Germinal center (tissue), 1 donor: ENCODE measurements at regions not wholly inside any gene's neighbourhood (a gene's known extent, or its start where the extent isn't known, plus 50 kb on each side); places are given as distances from the start of the nearest gene placed in this dataset.

Experiments
- DNase-seq: peaks from one replicate; pipeline ENCODE4 v3.0.0; 2012; ENCODE audit warnings: mixed read lengths, low spot score

DNA sequence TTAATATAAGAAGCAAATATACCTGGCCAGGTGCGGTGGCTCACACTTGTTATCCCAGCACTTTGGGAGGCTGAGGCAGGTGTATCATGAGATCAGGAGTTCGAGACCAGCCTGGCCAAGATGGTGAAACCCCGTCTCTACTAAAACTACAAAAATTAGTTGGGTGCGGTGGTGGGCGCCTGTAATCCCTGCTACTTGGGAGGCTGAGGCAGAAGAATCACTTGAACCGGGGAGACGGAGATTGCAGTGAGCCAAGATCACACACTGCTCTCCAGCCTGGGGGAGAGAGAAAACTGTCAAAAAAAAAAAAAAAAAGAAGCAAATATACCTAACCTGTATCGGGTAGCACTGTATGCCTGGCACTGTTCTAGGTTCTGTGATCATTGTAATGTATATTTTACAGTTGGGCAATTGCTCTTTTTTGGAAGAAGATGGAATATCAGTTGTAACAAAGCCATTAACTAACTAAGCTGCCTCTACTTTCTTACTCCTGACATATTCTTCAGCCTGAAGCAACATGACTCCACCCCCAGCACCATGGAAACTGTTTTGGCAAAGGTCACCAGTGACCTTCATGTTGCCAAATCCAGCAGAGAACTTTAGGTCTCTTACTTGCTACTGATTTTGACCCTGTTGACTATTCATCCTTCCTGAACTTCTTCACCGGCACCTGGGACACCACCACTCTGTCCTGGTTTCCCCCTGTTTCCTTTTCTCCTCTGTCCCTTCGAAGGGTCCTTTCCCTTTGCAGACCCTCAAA is 203.8 kb downstream of the RPLP1 start:
- no peak for DNase-seq

DNA sequence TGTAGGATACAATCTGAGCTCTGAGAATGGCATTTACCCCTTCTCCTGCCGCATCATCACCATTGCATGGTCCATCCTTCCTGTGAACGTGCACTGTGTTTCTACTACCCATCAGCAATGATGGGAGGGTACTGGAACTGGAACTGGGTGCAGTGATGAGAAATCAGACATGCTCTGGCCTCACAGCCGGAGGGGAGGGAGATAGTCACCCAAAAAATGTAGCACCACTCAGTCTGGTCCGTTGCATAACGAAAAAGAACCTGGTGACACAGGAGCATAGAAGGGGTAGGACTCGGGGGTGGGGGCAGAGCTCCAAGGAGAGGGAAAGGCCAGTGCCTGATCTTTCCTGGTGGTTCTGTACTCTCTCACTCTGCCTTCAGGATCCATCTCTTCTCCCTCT is 205.0 kb downstream of the RPLP1 start:
- DNase-seq = no peak

DNA sequence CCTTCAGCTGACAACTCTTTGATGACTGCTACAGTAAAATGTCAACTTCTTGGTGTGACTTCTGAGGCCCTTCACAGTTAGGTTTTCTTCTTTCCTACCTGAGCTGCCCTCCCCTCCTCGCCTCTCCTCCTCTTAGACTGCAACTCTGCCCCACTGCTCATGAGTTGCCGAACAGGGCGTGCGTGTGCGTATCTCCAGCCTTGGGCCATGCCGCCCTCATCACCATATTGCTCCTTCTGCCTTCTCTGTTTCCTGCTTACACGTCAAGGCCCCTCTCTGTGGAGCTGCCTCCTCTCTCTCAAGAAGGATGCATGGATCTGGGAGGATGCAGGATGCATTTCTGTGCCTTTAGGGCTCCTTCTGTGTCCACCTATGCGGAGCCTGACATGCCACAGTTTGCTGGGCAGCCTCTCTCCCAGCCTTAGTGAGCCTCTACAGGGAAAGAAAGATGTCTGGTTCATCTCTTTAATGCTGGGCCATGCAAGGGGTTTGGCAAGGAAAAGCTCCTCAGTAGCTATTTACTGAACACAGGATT is 205.9 kb downstream of the RPLP1 start:
- DNase-seq = no peak

DNA sequence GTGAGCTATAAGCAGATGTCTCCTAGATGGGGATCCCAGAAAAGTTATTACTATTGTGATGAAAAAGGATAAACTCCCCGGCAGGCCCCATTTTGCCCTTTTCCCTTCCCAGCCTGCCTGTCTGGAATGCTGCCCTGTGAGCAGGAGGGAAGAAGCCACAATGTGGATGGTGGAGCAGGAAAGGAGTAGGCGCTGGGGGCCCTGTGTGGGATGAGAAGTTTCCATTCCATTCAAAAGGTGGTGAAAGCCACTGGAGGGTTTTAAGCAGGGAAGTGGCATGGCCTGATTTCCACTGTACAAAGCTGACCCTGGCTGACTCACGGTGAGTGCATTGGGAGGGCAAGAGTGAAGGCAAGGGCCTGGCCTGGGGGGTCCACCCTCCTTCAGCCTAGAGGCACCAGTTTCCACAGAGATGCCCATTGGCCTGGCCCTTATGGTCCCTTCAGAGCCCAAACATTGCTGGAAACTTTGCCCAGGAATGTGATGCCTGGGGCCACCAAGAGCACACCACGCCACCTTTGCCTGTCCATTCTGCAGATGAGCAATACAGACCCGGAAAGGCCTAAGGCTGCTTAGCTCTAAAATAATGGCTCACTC is 206.9 kb downstream of the RPLP1 start:
- no peak for DNase-seq

DNA sequence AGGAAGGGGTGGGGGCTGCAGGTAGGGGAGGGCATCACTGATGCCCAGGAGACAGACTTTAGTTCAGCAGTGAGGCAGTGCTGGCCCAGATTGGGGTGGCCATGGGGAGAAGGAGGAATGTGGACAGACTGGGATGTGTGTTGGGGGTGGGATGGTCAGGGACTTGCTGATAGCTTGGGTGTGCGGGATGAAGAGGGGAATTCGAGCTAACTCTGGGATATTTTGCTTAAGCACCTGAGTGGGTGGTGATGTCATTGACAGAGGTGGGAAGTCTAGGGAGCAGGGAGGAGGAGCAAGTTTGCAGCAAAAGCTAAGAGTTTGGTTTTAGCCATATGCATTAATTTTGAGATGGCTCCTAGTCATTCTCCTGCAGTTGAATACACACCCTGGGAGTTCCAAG is 207.5 kb downstream of the RPLP1 start:
- no peak for DNase-seq

DNA sequence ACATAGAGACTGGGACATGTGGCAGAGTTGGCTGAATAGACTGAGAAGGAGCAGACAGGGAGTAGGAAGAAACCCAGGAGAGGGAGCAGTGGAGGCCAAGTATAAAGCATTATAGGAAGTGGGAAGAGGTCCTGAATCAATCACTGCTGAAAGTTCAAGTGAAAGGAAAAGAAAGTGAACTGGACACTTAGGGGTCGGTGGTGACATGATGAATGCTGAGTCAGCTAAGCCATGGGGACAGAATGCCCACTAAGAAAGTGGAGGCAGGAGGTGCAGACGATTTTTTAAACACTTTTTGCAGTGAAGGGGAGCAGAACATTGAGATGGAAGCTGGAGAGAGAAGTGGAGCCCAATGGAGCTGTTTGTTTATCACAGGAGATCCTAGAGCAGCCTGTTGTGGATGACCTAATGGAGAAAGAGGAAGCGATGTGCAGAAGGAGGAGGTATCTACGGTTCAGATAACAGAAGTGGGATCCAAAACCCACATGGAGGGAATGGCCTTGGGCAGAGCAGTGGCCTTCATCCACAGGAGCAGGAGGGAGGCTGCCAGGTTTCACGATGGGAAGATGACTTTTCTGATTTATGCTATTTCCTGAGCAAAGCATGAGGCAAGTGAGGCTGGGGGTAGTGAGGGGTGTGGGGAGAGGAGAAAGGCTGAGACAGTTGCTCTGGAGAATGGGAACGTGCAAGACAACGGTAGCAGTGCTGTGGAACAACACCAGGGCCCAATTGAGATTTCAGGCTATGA is 208.2 kb downstream of the RPLP1 start:
- no peak for DNase-seq

DNA sequence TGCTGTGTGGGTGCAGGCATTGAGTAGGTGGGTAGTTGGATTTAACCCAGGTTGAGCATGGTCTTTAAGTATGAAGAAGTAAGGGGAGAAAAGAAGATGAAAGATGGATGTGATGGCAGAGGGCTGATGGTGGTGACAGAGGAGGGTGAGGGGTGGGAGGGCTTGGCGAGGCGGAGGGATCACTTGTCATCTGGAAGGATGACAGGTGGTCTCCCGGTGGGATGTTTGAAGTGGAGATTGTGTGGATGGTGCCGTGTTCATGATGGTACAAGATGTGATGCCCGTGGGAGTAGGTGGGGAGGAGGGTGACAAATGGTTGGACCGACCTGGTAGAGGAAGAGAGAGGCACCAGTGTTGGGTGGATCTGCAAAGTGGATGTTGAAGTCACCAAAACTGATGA is 208.8 kb downstream of the RPLP1 start:
- DNase-seq = no peak

DNA sequence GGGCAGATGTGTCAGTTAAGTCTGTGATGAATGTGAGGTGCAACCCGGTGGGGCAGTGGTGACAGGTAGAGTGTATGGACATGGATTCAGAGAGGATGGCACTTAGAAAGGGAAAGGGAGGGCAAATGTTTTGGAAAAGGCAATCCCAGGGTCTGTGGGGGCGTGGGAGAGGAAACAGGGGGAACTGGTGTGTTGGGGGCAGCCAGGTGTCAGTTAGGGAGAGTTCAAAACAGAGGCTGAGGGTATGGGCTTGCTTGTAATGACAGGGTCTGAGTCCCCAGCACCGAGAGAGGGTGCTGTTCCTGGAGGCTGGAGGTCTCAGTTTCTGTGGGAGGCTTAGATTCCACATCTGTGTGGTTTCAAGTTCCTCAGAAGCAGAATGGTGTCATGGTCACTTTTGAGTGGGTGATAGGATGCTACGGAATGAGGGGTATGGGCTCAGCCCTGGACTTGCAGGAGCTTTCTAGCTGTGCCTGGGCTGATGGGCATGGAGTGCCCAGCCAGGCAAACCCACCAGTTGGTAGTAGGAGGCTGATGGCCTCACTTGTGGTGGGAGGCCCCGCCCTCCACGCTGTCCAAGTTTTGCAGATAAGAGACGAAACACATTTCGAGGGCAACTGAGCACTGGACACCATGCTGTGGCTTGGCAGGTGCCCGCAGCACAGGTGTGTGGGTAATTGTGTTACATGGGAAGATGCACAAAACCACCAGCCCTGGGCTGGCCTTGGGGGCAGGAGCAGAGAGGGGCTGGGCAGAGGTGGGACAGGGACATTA is 209.4 kb downstream of the RPLP1 start:
- DNase-seq = no peak

DNA sequence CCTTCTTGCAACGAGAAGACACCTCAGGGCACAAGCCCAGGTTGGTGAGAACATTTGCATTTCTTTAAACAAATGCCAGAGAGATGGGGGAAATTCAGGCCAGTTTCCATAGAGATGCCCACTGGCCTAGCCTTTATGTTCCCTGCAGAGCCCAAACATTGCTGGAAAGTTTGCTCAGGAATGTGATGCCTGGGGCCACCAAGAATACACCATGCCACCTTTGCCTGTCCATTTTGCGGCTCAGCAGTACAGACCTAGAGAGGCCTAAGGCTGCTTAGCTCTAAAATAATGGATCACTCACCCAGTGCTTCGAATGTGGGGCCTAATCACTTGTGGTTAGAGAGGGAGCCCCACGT is 210.0 kb downstream of the RPLP1 start:
- DNase-seq = no peak

DNA sequence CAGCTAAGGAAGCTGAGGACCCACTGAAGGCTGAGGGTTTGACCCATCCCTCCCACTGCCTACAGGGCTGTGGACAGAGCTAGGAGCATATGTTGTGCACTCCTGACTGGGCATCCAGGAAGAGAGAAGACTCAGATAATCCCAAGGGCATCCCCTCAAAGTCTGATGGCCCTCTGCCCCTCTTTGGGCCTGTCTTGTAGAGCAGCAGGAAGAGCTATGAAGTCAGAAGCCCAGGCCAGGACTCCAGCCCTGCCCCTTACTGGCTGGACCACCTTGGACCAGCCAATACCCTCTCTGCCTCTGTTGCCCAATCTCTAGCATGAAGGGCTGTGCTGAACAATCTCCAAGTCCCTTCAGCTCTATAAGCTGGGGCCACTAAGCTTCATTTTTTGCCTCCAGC is 210.8 kb downstream of the RPLP1 start:
- DNase-seq = no peak

DNA sequence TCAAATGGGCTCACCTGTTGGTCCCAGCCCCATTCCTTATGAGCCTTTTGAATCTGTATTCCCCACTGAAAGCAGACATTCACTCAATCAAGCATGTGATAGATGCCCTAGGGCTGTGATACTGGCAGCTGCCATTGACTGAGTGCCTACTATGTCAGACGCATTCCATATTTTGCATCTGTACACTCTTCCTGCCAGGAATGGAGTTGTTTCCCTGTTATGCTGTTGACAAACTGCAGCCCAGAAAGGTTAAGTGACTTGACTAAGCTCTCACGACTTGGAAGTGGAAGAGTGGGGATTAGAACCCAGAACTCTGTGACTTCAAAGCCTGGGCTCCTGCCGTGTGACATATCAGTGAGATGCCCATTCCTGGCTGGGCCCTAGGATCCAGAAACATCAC is 211.4 kb downstream of the RPLP1 start:
- DNase-seq = no peak

DNA sequence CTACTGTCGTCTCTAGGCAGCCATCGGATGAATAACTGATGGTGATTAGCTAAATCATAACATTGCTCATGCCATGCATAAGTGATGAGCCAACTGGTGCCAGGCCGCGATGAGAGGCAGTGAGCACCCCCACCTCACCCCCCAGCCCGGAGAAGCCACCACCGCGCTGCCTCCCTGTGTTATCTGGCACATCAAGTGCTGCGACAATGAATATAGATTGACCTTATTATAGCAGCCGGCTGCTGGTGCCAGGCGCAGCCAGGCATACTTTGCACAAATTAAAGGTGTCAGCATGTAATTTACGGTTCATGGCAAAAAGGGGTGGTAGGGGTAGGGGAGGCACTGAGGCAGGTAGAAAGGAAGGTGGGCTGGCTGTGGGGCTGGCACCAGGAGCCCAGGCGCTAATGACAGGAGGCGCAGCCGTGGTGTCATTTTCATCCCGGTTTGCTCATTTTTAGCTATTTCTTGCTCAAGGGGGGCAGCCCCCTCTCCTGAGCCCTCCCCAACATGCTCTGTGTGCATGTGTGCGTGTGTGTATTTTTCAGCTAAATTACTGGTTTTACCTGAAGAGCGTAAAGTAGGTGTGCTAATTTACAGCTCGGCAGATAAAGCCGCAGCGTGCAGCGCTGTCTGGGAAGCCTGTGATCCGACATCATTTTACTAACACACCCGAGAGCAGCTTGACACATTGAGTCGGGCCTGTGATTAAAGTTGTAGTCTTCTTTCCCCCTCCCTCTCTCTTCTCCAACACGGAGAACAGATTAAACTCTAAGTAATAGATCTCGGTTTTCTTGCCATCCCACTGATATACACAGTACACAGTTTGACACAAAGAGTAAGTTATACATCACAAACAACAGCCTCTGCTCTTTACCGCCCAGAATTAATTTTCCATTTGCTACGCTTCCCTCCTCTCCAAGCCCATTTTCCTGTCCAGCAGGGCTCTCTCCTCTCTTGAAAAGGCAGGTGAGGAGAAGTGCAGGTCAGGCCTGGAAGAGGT is 212.3 kb downstream of the RPLP1 start:
- no peak for DNase-seq

DNA sequence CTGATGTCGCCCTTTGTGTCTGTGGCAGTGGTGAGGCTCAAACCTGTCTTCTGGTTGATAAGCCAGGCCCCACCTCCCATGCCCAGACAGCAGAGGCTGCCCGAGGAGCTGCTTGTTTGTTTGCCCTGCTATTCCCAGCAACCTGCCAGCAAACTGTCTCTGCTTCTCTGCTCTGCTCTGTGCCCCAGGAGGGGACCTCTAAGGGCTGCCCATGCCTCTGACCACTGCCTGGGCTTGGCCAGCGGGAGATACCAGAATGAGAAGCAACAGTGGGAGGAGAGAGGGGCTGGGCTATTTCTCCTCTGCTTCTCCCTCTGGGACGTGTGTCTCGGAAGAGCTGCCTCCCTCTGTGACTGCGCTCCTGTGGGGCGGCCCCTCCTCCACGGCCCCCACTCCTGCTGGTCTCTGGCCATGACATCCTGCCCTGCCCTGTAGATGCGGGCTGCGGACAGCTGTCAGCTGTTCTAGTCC is 213.1 kb downstream of the RPLP1 start:
- no peak for DNase-seq

DNA sequence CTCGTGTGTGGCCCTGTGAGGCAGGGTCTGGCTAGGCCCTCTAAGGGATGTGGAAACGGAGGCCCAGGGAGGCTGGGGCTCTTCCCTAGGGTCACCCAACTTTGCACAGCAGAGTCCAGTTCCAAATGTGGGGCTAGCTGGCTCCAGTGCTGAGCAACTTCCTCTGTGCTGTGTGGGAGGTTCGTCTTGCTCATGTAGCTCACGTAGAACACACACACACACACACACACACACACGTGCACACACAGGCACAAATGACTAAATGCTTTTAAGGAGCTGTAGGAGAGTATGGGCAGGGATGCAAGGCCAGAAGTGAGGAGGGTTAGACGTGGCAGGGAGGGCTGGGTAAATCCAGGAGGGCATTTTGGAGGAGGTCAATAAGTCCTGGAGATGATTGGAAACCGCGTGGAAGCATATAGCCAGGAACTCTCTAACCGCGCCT is 213.8 kb downstream of the RPLP1 start:
- DNase-seq = no peak

DNA sequence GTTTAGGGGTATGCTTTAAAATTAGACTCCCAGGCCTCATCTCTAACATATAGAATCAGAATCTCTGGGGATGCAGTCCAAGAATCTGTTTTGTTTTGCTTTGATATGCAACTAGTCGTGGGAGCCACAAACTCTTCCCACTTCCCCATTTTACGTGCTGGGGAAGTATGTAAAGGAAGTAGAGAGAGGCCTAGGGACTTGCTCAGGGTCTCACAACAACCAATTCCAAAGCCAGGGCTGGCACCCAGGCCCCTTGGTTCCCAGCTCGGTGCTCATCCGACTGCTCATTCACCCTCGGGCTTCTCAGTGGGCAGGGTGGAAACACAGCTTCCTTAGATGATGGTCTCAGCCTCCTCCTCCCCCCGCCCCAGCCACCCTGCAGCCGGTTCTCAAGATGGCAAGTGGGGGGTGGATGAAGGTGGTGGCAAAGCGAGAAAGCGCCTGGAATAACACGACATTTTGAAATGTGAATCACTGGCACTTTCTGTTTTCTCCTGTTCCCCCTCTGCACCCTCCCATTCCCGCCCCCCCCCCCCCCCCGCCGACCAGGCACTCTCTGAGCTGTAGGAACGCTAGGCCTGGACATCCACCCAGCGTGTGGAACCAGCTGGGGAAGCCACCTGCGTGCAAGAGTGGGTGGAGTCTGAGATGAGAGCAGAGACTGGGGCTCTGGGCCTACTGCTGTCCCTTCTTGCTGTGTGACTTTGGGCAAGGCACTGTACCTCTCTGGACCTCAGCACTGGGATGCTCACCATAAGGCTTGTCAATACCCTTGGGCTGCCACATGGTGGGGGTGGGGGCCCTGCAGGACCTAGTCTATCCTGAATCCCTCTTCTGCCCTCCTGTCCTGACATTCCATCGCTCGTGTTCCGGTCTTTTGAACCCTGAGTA is 214.5 kb downstream of the RPLP1 start:
- peak; percentile 28 for DNase-seq

DNA sequence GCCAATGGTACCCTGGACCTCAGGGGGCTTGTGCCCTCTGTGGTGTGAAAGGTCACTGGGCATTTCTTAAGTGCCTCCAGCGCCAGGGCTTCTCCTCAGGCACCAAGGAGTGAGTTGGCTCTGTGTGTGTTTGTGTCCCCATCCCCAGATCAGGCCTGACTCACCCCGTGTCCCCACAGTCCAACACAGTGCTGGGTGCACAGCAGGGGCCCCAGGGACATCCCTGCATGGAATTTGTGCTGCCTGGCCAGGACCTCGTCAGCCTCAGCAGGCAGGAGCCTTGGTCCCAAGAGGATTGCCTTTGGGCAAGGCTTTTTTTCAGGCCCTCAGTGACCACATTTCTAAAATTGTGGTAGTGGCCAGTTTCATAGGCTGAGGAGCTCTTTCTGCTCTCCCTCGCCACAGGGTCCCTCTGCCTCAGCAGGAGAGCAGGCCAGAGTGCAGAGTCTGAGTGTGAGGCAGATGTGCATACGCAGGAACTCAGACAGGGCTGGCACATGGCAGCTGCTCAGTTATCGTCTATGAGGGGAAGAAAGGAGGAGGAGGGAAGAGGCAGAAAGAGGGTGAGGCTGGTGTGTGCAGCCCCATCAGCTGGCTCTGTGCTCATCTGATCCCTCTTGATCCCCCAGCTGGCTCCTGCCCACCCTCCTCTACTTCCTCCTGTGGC is 215.6 kb downstream of the RPLP1 start:
- DNase-seq = no peak

DNA sequence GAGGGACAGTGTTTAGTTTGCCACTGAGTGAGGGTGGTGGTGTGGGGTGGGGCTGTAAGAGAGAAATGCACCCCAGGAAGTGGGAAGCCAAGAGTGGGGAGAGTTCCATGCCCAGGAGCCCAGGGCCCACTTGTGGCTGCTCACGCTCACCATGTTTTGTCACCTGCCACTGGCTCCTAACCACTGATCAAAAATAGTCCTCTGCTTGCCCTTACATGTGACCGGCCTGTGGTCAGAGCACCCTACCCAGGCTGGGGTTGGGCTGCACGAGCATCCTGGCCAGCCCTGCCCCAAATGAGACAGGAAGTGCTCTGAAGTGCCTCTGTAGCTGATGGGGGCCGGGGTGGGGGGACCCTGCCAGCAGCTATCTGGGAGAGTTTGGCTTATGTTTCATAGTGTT is 216.3 kb downstream of the RPLP1 start:
- no peak for DNase-seq

DNA sequence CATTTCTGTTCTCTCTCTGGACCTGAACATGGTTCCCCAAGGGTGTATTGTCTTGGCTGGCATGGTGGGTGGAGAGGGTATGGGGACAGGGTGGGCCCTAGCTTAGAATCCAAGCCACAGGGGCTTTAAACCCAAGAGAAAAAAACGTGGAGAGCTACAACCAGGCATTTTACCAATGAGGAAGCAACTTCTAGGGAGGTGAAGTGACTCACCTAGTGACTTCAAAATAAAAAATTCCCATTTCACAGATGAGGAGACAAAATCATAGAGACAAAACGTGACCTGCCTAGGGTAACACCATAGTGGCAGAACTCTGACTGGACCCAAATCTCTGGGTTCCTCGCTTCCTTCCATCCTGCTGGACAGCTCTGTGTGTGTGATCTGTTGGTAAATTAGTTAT is 216.8 kb downstream of the RPLP1 start:
- DNase-seq = no peak

DNA sequence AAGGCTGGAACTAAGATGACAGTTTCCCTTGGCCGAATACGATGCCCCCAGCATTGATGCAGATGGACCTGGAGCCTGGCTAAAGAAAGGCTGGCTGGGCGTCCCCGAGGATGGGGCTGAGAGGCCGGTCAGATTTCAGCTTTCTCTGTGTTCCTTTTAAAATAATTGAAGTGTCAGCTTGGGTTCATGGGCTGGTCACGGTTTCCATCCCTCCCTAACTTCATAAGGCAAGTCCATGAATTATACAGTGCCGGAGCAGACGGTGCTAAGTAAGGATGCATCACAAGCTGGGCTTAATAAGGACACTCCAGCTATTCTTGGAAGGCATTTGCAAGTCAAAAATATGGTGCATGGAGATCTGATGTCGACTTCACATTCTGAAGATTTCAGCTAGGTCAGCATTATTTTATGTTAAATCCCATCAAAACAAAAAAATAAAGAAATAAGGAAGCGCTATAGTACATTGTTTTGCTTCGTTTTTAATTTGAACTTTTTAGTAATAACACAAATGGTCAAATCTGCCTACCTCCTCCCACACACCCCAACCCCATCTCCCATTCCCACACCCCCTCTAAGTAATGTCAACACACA is 220.8 kb downstream of the RPLP1 start:
- DNase-seq = no peak
